GM19023 (cell line): ENCODE measurements at regions not wholly inside any gene's neighbourhood (a gene's known extent, or its start where the extent isn't known, plus 50 kb on each side); places are given as distances from the start of the nearest gene placed in this dataset.

Source experiments
- ATAC-seq: cut with Tn5 transposase; IDR thresholded peaks from one replicate; pipeline ENCODE4 v1.9.1; 2021; ENCODE audit warnings: mild to moderate bottlenecking, moderate library complexity; ENCODE audit not compliant: unreplicated experiment

DNA sequence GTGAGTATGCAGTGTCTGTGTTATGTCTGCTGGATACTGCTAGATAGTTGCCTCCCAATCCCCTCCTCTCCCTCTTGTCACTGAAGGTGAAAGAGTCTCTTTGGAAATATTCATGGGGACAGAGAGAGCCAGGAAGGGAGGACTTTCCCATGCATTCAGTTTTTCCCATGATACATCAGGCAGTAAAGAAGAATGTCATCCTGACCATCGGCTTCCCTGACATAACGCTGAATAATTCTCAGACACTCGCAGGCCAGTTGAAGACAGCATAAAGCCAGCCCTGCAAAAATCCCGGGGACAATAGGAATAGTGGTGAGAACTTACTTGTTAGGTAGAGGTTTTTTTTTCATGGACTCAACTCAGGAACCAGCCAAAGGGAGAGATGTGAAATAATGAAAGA, 58.1 kb downstream of the KLF4 start:
- ATAC-seq: no peak

DNA sequence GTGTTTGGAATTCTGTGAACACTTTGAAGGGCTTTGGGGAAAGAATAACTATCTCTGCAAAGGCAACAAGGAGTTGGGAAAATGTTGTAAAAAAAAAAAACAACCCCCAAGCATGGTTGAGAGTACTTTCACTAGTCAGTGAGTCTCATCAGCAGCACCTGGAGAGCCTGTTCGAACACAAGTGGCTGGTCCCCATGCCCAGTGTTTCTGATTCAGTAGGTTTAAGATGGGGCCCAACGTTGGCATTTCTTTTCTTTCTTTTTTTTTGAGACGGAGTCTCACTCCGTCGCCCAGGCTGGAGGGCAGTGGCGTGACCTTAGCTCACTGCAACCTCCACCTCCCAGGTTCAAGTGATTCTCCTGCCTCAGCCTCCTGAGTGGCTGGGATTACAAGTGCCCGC, 59.5 kb downstream of the KLF4 start:
- no peak for ATAC-seq

DNA sequence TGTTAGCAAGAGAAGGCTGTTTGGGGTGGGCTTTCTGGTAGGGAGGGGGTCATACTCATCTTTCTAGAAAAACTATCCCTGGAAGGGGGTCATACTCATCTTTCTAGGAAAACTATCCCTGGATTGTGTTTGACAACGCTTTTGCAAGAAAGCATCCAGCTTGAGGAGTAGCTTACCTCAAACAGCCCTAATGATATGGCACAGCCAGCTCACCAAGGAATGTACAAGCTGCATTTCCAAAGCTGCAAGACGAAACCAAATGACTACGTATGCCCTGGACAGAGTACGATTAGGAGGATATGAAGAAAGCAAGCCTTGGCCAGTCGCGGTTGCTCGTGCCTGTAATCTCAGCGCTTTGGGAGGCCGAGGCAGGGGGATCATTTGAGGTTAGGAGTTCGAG, 63.4 kb downstream of the KLF4 start:
- no peak for ATAC-seq

DNA sequence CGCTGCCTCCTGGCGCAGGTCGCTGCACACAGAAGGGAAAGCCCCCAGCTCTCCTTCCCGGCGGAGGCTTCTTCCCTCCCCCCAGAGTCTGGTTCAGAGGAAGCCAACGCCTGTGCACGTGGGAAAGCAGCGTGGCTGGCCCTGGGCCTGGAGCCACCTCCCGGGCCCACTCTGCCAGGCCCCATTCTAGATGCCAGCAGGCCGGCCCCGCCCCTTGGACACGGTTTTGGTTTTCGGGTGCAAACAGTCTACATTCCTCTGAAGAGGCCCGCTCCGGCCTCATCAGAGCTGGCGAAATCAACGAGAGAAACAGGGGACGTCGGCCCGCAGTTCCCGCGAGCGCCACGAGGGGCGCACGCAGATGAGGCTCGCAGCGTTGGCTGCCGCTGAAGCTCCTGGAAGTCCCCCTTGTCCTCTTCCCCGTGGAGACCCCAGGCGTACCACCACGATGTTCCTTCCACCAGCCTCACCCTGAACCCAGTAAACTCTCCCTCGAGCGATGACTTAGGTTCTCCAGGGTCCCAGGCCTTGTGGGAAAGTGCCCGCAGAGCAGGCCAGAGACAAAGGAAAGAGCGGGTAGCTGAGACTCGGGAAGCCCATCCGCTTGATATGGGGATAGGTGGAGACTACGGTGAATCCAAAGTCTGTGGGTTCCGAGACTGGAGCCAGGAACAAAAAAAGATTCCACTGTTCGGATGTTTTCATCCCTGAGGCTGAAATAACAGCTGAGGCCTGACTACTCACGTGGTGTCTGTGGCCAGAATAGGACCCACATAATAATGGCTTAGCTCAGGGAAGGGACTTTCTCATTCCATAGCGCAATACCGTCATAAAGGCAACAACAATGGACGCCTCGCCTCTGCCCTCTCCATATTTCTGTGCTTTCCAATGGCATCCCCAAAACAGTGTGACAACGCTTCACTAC, 64.2 kb downstream of the KLF4 start:
- peak; percentile 84 for ATAC-seq

DNA sequence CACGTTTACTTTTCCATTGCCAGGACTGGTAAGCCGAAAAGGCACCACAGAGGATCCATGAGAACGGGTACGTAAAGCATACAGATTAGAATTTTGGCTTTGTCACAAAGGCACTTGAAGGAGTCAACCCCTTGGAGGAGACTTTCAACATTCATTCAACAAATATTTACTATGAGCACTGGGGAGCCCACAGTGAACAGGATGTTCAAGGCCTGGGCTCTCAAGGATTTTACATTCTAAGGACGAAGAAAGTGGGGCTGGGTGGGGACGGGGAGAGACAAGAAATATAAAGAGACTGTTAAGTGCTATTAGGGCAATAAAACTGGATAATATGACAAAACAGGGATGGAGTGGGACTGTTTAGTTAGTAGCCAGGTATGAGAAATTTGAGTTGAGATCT, 66.0 kb downstream of the KLF4 start:
- no peak for ATAC-seq

DNA sequence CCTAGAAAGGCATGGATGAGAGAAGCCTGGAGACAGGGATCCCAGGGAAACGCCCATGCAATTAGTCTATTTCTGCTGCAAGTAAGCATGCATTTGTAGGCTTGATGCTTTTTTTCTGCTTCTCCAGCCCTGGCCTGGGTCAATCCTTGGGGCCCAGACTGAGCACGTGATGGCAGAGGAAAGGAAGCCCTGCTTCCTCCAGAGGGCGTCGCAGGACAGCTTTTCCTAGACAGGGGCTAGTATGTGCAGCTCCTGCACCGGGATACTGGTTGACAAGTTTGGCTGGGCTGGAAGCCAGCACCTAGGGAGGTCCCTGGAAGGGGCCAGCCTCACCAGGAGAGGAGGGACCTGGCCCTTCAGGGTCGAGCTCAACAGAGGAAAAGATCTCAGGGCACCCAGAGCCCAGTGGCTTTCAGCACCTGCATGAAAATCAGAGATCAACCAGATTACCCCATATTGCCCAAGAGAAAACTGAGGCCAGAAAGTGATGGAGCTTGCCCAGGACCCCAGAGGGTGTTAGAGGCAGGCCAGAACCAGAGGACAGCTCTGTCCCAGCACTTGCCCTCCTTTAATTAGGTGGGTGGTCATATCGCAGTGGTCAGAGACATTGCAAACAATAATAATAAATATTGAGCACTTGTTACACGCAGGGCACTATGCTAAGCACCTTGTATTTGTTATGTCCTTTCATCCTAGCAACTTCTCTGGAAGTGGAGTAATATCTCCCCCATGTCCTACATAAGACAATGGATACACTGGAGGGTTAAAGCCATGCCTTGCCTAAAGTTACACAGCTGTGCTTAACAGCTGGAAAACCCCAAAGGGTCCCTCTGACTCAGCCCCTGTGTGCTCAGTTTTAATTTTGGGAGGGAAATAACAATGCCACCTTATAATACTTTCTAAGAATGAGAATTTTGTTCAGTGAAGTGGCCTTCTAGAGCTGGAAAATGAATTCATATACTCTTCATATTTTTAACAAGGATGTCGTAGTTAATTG, 67.1 kb downstream of the KLF4 start:
- no peak for ATAC-seq

DNA sequence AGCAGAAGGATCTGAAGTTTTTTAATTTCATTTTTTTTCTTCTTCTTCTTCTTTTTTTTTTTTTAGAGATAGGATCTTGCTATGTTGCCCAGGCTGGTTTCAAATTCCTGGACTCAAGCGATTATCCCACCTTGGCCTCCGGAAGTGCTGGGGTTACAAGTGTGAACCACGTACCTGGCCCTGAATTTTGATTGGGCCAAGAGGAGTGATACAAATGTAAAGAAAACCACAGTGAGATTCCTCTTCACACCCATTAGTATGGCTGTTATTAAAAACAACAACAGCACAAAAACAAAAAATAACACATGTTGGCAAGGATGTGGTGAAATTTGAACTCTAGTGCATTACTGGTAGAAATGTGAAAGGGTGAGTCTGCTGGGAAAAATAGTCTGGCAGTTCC, 79.1 kb downstream of the KLF4 start:
- ATAC-seq: no peak

DNA sequence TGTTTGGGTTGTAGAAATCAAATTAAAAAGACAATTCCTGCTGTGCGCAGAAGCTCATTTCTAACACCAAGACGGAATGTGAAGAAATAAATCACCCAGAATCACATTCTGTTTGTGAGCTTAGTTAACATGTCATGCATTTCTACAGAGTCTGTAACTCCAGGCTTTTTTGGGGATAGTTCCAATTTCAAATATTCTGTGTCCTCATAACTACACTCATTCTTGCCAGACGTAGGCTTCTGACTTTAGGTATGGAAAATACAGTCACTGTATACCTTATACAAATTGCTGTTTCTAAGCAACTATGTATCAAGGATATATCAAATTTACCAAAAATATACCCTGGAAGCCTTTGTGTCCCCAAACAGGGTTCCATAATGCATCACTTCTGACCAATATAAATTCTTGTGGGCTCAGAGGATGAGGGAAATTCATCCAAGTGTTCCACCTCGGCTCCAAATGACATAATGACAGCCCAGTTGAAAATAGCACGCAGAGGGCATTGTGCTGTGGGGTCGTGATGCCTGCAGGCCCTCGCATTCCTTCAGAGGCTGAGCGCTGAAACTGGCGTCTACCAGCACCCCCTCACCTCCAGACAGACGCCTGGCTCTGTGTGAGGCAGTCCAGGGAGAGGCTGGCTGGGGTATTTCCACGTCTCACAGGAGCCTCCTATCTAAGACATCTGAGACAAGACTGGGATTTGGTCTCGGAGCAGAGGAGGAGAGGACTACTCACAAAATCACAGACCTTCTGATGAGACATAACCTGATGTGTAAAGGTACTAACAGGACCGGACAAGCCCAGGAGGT, 79.8 kb downstream of the KLF4 start:
- ATAC-seq: no peak

DNA sequence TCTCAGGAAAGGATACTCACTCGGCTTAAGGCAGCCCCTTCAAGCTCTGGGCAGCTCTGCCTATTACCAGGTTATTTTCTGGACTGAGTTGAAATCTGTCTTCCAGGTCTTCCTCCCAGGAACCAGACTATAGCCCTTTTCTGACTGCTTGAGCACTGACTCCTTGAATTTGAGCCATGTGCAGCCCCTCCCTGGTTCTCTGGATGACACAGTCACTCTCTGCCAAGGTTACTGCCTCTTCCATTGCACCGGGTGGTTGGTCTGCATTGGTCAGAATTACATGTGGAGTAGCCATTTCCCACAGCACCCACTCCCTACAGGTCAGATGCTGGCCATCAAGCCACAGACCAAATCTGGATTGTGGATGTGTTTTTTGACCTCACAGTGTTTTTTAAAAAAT, 81.9 kb downstream of the KLF4 start:
- no peak for ATAC-seq

DNA sequence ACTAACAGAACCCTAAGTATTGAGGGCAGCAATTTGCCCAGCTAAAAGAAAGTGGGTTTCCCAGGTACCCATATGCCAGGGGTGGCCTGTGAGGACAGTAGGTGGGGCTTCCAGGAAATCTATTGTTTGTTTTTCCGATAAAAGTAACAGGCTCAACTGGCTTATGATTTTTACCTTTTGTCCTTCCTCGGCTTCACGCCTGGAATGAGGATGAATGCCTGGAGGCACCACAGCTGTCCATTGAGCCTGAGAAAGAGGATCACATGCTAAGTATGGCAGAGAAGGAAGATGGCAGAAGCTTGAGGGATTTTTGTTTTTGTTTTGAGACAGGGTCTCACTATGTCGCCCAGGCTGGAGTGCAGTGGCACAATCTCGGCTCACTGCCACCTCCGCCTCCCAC, 84.1 kb downstream of the KLF4 start:
- ATAC-seq: no peak

DNA sequence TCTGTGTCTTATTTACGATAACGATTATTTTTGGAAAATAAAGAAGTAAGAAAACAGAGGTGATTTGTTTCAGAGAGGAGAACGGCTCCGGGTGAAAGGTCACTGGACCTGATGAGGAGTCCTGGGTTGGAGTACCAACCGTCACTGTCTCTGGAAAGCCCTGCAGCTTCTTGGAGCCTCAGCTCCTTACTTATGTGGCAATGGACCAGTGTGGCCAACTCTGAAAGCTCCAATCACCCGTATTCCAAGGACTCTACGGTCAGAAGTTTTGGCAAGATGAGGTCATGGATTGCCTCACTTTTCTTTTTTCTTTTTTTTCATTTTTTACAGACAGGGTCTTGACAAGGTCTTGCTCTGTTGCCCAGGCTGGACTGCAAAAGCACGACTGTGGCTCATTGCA, 84.8 kb downstream of the KLF4 start:
- ATAC-seq: no peak

DNA sequence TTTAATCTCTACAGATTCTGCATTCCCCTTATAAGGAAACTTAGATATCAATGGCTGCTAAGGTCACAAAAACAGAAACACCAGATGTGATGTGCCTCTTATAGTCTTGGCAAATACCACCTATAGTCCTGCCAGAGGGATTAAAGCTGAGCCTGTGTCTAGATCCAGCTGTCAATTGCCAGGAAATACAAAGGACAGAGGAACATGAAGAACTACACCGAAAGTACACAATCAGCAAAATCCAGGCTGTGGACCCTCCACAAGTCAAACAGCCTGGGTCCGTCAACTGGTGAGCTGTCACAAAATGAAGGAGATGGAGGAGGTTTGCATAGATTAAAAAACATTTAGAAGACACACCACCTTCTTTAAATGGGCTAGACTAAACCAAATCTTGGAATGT, 85.4 kb downstream of the KLF4 start:
- no peak for ATAC-seq

DNA sequence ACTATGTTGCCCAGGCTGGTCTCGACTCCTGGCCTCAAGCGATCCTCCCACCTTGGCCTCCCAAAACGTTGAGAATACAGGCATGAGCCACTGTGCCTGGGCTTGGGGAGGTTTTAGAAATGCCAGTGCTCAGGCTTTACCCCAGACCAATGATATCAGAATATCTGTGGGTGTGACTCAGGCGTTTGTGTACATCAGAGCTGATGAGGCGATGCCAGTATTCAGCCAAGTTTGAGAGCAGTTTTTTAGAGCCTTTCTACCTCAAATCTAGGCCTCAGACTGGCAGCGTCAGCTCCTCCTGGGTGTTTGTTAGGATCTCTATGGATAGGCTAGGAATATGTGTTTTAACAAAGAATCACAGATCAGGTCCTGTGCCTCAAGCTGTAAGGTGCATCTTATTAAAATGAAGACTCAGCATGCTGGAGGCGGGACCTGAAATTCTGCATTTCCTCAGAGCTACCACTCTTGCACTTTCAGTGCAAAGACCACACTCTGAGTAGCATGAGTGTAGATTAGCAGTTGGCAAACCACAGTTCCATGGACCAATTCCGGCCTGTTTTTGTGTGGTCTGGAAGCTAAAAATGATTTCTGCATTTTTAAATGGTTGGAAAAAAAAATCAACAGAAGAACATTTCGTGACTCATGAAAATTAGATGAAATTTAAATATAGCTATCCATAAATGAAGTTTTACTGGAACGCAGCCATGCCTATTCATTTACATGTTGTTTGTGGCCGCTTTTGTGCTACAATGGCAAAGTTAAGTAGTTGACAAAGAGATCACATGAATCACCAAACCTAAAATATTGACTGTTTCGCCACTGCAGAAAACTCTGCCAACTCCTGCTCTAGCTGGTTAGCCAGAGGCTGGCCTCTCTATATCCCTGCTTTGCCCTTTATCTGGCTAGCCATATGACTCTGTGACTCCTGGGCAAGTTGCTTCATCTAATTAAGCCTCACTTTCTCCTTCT, 92.2 kb downstream of the KLF4 start:
- no peak for ATAC-seq

DNA sequence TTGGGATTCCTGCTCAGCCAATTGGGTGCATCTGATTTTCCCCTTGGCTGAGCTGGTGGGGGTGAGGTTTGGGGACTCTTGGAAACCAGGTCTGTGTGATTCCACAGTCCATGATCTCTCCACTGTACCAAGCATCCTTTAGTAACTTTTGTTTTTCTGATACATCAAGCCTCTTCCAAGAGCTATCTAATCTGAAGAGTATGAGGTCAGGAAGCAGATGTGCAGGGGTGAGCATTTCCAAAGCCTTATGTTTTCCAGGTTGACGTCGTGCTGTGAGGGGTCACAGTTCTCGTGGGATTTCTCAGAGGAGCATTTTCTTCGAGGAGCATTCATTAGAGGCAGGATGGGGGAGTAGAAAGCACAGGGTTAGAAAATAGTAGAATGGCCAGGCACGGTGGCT, 95.3 kb downstream of the KLF4 start:
- no peak for ATAC-seq

DNA sequence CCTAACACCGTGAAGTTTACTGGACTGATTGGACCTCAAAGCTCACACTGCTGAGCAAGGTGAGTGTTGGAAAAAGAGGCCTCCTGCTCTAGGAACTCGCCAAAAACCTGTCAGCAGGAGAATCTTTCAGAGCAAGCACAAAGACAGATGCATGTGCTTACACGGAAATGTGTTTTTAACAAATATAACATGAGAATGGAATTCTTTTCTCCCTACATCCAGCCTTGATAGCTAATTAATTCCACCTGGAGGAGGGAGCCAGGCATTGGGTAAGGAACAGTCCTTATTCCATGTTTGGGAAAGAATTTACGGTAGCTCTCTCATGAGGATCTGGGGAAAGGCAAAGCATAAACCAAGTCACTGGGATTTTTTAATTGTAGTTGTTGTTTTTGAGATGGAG, 98.8 kb downstream of the KLF4 start:
- no peak for ATAC-seq

DNA sequence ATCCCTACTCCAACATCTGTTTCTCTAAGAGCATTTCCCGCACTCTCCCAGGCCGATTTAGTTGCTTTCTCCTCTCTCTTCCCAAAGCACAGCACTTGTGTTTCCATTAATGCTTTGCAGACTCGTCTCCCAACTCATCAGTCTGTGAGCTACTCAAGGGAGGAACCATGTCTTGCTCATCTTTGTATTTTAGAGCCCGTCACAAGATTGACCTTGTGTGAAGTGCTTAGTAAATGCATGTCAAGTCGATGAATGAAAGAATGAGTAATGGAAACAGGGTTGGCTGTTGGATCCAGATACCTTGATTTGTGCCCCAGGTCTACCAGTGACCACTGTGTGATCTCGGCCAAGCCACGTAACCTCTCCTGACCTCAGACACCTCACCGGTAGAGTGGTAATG, 99.3 kb downstream of the KLF4 start:
- no peak for ATAC-seq

DNA sequence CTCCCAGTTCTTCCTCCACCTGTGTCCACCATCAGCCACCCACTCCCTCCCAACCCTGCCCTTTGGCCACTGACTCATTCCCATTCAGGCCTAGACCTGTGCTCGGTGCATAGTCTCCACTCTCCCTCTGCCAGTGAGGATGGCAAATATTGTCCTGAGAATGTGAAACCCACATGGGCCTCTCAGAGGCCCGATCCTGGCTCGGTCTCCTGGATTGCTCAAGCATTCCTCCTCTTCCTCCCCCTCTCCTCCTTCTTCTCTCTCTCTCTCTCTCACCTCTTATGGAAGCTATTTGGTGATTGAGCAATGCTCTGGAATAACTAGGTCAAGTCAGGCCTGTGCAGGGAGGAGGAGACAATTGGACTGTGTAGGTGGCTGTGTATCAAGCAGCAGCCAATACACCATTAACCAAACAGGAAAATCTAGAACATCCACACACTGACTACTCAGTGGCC, 99.9 kb downstream of the KLF4 start:
- ATAC-seq: no peak

DNA sequence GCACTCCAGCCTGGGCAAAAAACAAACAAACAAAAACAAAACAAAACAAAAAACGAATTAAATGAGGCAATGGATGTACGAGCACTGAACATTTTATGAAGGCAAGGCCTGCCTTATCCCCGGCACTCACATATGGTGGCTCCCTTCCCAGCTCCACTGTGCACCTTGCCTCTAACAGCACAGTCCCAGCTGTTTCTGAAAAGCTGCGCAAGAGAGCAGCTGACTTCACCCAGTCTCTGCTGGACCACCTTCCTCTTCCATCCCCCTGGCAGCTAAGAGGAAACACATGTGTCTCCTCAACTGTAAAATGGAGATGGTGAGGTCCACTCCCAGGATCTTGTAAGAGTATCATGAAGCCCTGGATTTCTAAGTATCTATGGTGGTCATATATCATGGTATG, 100.7 kb downstream of the KLF4 start:
- no peak for ATAC-seq

DNA sequence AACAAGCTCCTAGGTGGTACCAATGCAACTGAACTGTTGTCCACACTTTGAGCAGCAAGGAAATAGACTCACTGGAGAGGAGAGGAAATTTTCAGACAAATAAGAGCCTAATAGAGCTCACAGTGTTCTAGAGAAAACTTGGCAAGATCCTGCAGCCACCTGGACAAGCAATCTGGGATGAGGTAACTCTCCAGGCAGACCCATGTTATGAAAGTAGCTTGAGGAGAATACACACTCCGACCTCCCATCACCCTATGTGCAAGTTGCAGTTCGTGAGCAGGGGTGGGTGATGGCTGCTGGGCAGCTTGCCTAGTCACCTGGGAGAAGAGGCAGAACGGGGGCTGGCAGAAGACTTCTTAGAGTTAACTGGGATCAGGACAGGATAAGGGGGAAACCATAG, 102.2 kb downstream of the KLF4 start:
- no peak for ATAC-seq

DNA sequence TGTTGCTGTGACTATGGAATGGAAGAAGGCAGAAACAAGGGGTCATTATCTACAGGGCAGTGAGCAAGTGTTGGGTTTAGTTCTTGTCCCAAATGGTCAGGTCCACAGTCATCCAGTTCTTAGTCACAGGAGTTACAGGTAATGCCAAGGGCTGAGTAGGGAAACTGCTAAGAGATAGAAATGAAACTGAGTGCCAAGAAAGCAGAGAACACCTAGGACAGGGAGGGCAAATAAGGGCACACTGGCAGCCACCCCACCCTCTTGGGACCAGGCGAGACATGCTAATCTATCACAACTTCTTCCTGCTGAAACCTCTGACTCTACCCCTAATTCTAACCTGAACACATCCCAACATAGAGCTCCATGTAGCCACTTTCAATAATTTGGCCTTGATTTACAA, 103.2 kb downstream of the KLF4 start:
- ATAC-seq: no peak
